Breast epithelium (tissue), 3 donors: ENCODE measurements at regions not wholly inside any gene's neighbourhood (a gene's known extent, or its start where the extent isn't known, plus 50 kb on each side); places are given as distances from the start of the nearest gene placed in this dataset.
"Not testable (repeated sequence)": the region's sequence is repeated elsewhere in the genome, so short reads cannot be mapped to it uniquely, and the experiment has no call there.

Experiments
- CTCF ChIP-seq, 3 donors: fragments of 450-650 bp; IDR thresholded peaks; one replicate each; pipeline ENCODE4 v1.5.1; 2016 to 2017; ENCODE audit warnings: antibody characterized with exemption in 3 of 3, mild to moderate bottlenecking in 3 of 3, moderate library complexity in 3 of 3
- POLR2A ChIP-seq: fragments of 450-650 bp; IDR thresholded peaks from one replicate; pipeline ENCODE4 v1.6.1; 2016; ENCODE audit warnings: antibody characterized with exemption, mild to moderate bottlenecking, moderate library complexity
- POLR2AphosphoS5 ChIP-seq, 3 donors: sonication (generic); formaldehyde crosslinking; IDR thresholded peaks; one replicate each; pipeline ENCODE4 v1.6.1; 2017; ENCODE audit warnings: antibody characterized with exemption in 3 of 3

GRCh38 chr17:30641428-30641827, 164.2 kb downstream of the GOSR1 start:
- TF ChIP-seq CTCF (IDR thresholded peaks at IDR 0.05); POLR2A; POLR2AphosphoS5 (IDR thresholded peaks at IDR 0.05): not testable (repeated sequence)
